Mucosa of gallbladder (tissue), 1 donor: ENCODE measurements at regions not wholly inside any gene's neighbourhood (a gene's known extent, or its start where the extent isn't known, plus 50 kb on each side); places are given as distances from the start of the nearest gene placed in this dataset.

Experiments
- DNase-seq: peaks from one replicate; pipeline ENCODE4 v3.0.0-alpha.2; 2020; ENCODE audit warnings: low spot score
- donor health status: DM: no; HTN: no; CAD: no.

GRCh38 chr10:128871671-128872231 is 595.3 kb upstream of the MGMT start:
- no peak for DNase-seq

- DNase-seq = no peak
Measured at GRCh38 chr10:128873411-128874054, 593.5 kb upstream of the MGMT start.

- DNase-seq = no peak
Measured at GRCh38 chr10:128874331-128874730, 592.7 kb upstream of the MGMT start.

GRCh38 chr10:128875030-128875744 is 591.9 kb upstream of the MGMT start:
- no peak for DNase-seq

- DNase-seq = no peak
Measured at GRCh38 chr10:128875956-128876736, 590.9 kb upstream of the MGMT start.

GRCh38 chr10:128877141-128877540 is 589.9 kb upstream of the MGMT start:
- DNase-seq = no peak

GRCh38 chr10:128877936-128878335 is 589.1 kb upstream of the MGMT start:
- DNase-seq = no peak

- DNase-seq = no peak
Measured at GRCh38 chr10:128879030-128879429, 588.0 kb upstream of the MGMT start.

- peak; percentile 2 for DNase-seq
Measured at GRCh38 chr10:128879441-128880140, 587.5 kb upstream of the MGMT start.

- DNase-seq = peak; percentile 4
Measured at GRCh38 chr10:128880159-128880725, 586.8 kb upstream of the MGMT start.

GRCh38 chr10:128881086-128881485 is 586.0 kb upstream of the MGMT start:
- peak; percentile 4 for DNase-seq

- DNase-seq = no peak
Measured at GRCh38 chr10:128883231-128884032, 583.6 kb upstream of the MGMT start.

GRCh38 chr10:128884033-128884425 is 583.0 kb upstream of the MGMT start:
- no peak for DNase-seq

GRCh38 chr10:128884496-128885072 is 582.5 kb upstream of the MGMT start:
- DNase-seq = no peak

GRCh38 chr10:128885573-128886555 is 581.2 kb upstream of the MGMT start:
- DNase-seq = no peak

- DNase-seq = no peak
Measured at GRCh38 chr10:128887856-128888255, 579.2 kb upstream of the MGMT start.

GRCh38 chr10:128892005-128892404 is 575.0 kb upstream of the MGMT start:
- no peak for DNase-seq

- DNase-seq = peak; percentile 4
Measured at GRCh38 chr10:128894641-128895040, 572.4 kb upstream of the MGMT start.

GRCh38 chr10:128895473-128895872 is 571.6 kb upstream of the MGMT start:
- DNase-seq = no peak
